Esophagus squamous epithelium (tissue), 5 donors: ENCODE measurements at regions not wholly inside any gene's neighbourhood (a gene's known extent, or its start where the extent isn't known, plus 50 kb on each side); places are given as distances from the start of the nearest gene placed in this dataset.

Source experiments
- DNase-seq: peaks from one replicate; lab custom pipeline; 2025; lab: John Stamatoyannopoulos, UW
- H3K27ac ChIP-seq, 4 donors: fragments of 200-600 bp; sonication (generic); one replicate each; pipeline ENCODE4 v1.5.1; 2016 to 2019; ENCODE audit warnings: mild to moderate bottlenecking in 1 of 4
- H3K27me3 ChIP-seq, 4 donors: fragments of 200-600 bp; sonication (generic); 1 replicate in 3 of 4; 2 replicates in 1 of 4; pipeline versions ENCODE4 v1.5.1 to v1.6.0; 2017 to 2021; ENCODE audit warnings: antibody characterized with exemption in 1 of 4
- H3K36me3 ChIP-seq, 3 donors: fragments of 200-600 bp; sonication (generic); one replicate each; pipeline ENCODE4 v1.5.1; 2016 to 2019
- H3K4me1 ChIP-seq, 3 donors: fragments of 200-600 bp; sonication (generic); one replicate each; pipeline ENCODE4 v1.5.1; 2017 to 2019
- H3K4me3 ChIP-seq, 4 donors: fragments of 200-600 bp; sonication (generic); 1 replicate in 3 of 4; 2 replicates in 1 of 4; pipeline ENCODE4 v1.5.1; 2016 to 2019; ENCODE audit warnings: mild to moderate bottlenecking in 2 of 4, moderate library complexity in 1 of 4
- H3K9me3 ChIP-seq, 3 donors: fragments of 200-600 bp; sonication (generic); one replicate each; pipeline ENCODE4 v1.5.1; 2016 to 2019
- CTCF ChIP-seq, 6 experiments: fragments of 450-650 bp in 4 of 6; fragments of 200-600 bp in 2 of 6; sonication (generic) in 2 of 6; IDR thresholded peaks; one replicate each; pipeline ENCODE4 v1.5.1; 2016 to 2019; ENCODE audit warnings: antibody characterized with exemption in 6 of 6, mild to moderate bottlenecking in 4 of 6, moderate library complexity in 4 of 6
- POLR2A ChIP-seq, 4 donors: fragments of 450-650 bp; IDR thresholded peaks; one replicate each; pipeline ENCODE4 v1.6.1; 2017; ENCODE audit warnings: antibody characterized with exemption in 4 of 4, mild to moderate bottlenecking in 4 of 4, moderate library complexity in 3 of 4
- WGBS, 2 donors: methylation state at CpG; one replicate each; pipeline ENCODE4 v1.1.5; 2018; 5-methylcytosine and 5-hydroxymethylcytosine counted together
- intact Hi-C: fragments of 100-400 bp; cut with DNase I; formaldehyde crosslinking; loops from one replicate; pipeline ENCODE4 v1.15.0; 2022
- donor health status: DM: yes; HTN: yes; CAD: no.

GRCh38 chr4:67161311-67161710 lies 384.0 kb downstream of the CENPC start:
- WGBS, 2 donors: 59 to 67% methylated on average over 3 of the region's 3 CpGs
- TF ChIP-seq POLR2A (IDR thresholded peaks at IDR 0.05) (no peak), CTCF (IDR thresholded peaks at IDR 0.05) (no peak)
- Histone ChIP-seq H3K36me3 (no peaks in the 10 kb centered on the region), H3K27me3 (no peaks in the 10 kb centered on the region), H3K9me3 (no peaks in the 10 kb centered on the region), H3K27ac (no peak overlapping the region), H3K4me1 (no peaks in the 10 kb centered on the region), H3K4me3 (no peak overlapping the region)
- DNase-seq: no peak
- intact Hi-C loops: no loop called here

GRCh38 chr4:67160394-67160793 lies 384.9 kb downstream of the CENPC start:
- 16 to 33% methylated on average over 3 of the region's 3 CpGs for WGBS, 2 donors

GRCh38 chr4:67158666-67159065 lies 386.6 kb downstream of the CENPC start:
- Histone ChIP-seq H3K36me3 (no peaks in the 10 kb centered on the region), H3K9me3 (no peaks in the 10 kb centered on the region), H3K27me3 (no peaks in the 10 kb centered on the region), H3K4me3 (no peak overlapping the region), H3K4me1 (no peaks in the 10 kb centered on the region), H3K27ac (no peak overlapping the region)
- intact Hi-C loops: no loop called here
- no peak for DNase-seq
- WGBS, 2 donors: 59 to 77% methylated on average over 1 of the region's 1 CpG
- TF ChIP-seq POLR2A (IDR thresholded peaks at IDR 0.05): no peak

More at GRCh38 chr4:67160394-67160793, 384.9 kb downstream of the CENPC start:
- Histone ChIP-seq H3K36me3 (no peaks in the 10 kb centered on the region), H3K4me3 (no peak overlapping the region), H3K9me3 (no peaks in the 10 kb centered on the region), H3K4me1 (no peaks in the 10 kb centered on the region), H3K27me3 (no peaks in the 10 kb centered on the region), H3K27ac (no peak overlapping the region)
- DNase-seq: no peak
- intact Hi-C loops: no loop called here
- no peak for TF ChIP-seq CTCF (IDR thresholded peaks at IDR 0.05)
- no peak for TF ChIP-seq POLR2A (IDR thresholded peaks at IDR 0.05)

GRCh38 chr4:67152976-67153375 lies 392.3 kb downstream of the CENPC start:
- TF ChIP-seq POLR2A (IDR thresholded peaks at IDR 0.05): no peak
- TF ChIP-seq CTCF (IDR thresholded peaks at IDR 0.05): no peak
- H3K27me3 ChIP-seq: no peaks in the 10 kb centered on the region
- no peak overlapping the region for H3K4me3 ChIP-seq
- WGBS, 2 donors: 33 to 40% methylated on average over 3 of the region's 3 CpGs
- no peaks in the 10 kb centered on the region for H3K9me3 ChIP-seq
- DNase-seq: no peak
- H3K27ac ChIP-seq: no peak overlapping the region
- intact Hi-C loops: no loop called here
- H3K36me3 ChIP-seq: no peaks in the 10 kb centered on the region
- no peaks in the 10 kb centered on the region for H3K4me1 ChIP-seq

GRCh38 chr4:67151376-67152343 lies 393.6 kb downstream of the CENPC start:
- Histone ChIP-seq H3K27me3 (no peaks in the 10 kb centered on the region), H3K27ac (no peak overlapping the region), H3K4me1 (no peaks in the 10 kb centered on the region), H3K36me3 (no peaks in the 10 kb centered on the region), H3K9me3 (no peaks in the 10 kb centered on the region), H3K4me3 (no peak overlapping the region)
- intact Hi-C loops: no loop called here
- DNase-seq: no peak
- no peak for TF ChIP-seq POLR2A (IDR thresholded peaks at IDR 0.05)
- no peak for TF ChIP-seq CTCF (IDR thresholded peaks at IDR 0.05)
- WGBS, 2 donors: 76 to 84% methylated on average over 4 to 9 of the region's 45 CpGs
